HG03103 (cell line): ENCODE measurements at regions not wholly inside any gene's neighbourhood (a gene's known extent, or its start where the extent isn't known, plus 50 kb on each side); places are given as distances from the start of the nearest gene placed in this dataset.

Experiments used
- ATAC-seq: cut with Tn5 transposase; IDR thresholded peaks from one replicate; pipeline ENCODE4 v1.9.1; 2021; ENCODE audit warnings: low read depth; ENCODE audit not compliant: unreplicated experiment

DNA sequence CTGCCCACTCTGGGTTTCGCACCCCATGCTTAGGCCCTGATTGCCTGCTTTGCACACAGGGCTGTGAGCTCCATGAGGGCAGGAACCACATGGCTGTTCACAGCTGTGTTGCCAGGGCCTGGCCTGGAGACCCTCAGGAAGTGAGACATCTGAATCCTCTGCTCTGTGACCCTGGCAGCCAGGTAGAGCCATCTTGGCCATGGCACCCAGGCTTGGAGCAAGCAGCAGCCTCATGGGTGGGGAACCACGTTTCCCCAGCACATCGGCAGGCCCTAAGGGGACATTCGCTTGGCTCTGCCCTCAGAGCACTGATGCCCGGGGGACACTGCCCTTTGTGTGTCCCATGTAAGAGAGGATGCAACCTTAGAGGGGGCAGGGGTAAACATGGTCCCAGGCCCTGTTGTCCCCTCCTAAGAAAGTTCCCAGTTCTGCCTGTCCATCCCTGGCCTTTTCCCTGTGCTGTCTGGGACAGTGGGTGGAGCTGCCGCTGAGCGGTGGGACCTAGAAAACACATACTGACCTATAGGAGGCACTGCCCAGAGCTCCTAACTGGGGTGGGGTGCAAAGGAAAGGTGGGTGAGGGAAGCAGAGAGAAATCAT is 144.1 kb upstream of the IER5L start:
- no peak for ATAC-seq

DNA sequence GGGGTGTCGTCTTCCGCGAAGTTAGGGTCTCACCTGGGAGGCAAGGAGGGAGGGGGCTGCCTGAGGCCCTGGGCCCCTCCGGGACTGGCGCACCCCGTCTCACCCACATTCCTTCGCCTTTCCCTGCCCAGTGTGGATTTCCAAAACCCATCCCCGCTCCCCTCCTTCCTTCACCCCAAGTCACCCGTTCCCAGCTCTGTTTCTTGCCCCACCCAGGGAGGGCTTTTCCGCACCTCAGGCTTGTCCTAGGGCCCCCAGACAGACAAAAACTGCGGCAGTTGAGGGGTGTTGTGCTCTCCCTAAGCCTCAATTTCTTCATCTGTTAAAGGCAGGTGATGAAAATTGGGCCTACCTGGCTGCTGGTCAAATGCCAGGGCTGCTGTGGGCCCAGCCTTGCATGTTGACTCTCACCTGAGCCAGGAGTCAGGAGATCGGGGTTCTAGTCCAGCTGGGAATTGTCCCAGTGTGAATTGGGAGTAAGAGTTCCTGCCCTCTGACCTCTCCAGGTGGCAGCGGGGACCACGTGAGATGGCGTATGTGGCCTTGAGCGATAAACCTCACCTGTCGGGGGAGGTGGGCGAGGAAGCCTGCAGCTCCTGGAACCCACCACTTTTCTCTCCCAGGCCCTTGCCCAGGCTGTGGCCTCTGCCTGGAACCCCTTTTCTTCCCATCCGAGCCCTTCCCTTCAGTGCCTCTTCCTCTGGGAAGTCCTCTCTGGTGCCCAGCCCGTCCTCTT is 143.4 kb upstream of the IER5L start:
- no peak for ATAC-seq

DNA sequence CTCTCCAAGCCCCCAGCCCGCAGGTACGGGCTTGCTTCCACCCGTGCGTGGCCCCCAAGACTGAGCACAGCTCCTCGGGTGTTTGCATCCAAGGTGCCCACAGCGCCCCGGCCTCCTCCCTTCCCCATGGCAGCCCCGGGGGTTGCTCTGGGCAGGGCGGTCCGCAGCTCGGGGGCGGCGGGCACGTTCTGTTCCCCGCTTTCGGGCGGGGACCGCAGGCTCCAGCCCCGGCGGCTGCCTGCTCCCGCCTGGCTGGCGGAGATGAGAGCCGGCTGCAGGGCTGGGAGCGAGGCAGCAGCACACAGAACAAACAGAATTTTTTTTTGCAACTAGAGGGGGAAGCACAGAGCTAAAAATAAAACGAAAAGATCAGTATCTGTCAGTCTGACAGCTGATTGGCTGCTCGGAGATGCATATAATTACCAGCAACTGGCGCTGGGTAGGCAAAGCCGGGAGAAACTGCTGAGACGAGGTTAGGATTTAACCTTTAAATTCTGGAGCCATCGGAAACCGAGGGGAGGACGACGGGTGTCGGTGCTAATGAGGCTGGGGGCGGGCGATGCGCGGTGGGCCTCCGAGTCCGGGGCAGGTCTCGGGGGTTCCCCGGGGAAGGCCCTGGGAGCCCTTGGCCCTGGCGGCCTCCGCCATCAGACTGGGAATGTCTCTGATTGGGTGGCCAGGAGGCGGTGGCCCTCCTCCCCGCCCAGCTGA is 142.7 kb upstream of the IER5L start:
- ATAC-seq = no peak

DNA sequence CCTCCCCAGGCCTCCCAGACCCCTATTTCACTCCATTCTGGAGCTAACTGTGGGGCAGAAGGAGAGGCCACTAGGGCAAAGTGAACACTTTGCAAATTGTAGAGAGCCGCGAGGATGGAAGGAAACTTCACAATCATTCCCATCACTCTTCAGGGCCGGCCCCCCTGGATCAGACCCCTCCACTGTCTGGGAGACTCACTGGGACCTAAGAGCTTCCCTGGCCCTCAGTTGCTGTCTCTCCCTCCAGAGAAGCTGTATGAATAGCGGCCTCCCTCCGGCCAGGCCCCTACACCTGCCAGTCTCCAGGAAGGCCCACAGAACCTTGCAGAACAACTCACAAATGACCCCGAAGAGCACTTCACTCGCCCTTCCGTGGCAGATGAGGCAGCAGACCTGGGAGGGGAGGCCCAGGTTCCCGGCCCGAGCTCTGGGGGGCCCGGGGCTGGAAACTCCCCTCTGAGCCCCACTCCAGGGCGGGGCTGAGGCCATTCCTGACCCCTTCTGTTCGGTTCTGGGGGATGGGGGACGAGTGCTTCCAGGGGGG is 141.9 kb upstream of the IER5L start:
- no peak for ATAC-seq

DNA sequence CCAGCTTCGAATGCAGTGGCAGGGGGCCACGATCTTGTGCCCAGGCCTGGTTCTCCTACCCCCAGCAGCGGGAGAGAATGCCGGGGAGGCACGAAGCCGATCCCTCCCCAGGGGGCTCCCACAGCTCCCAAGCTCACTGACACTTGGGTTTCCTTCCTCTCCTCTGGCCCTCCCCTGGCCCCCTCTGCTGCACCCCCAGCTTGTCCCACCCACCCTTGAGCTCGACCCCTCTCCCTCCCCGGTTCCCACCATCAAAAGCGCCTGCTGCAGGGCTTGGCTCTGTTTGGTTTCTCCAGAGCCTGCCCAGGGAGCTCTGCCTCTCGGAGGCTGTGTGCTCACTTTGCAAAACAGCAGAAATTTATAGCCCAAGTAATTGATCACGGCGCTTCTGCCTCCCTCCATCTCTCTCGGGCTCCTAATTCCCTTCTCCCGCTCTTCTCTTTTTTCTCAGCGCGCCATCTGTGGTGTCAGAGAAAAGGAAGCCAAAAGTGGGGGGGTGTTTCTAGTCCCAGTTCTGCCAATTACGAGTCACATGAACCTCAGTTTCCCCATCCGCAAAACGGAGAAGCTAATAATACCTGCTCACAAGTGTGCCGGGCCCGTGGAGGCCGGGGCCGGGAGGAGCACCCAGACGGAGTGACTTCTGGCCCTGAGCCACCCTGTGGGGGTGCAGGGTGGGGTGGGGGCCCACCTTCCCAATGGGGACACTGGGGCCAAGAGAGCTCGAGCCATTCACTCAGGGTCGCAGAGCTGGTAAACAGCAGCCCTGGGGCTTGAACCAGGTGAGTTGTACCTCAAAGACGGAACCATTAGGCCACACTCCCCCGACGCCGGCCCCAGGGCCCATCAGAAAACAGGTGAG is 141.2 kb upstream of the IER5L start:
- ATAC-seq = no peak

DNA sequence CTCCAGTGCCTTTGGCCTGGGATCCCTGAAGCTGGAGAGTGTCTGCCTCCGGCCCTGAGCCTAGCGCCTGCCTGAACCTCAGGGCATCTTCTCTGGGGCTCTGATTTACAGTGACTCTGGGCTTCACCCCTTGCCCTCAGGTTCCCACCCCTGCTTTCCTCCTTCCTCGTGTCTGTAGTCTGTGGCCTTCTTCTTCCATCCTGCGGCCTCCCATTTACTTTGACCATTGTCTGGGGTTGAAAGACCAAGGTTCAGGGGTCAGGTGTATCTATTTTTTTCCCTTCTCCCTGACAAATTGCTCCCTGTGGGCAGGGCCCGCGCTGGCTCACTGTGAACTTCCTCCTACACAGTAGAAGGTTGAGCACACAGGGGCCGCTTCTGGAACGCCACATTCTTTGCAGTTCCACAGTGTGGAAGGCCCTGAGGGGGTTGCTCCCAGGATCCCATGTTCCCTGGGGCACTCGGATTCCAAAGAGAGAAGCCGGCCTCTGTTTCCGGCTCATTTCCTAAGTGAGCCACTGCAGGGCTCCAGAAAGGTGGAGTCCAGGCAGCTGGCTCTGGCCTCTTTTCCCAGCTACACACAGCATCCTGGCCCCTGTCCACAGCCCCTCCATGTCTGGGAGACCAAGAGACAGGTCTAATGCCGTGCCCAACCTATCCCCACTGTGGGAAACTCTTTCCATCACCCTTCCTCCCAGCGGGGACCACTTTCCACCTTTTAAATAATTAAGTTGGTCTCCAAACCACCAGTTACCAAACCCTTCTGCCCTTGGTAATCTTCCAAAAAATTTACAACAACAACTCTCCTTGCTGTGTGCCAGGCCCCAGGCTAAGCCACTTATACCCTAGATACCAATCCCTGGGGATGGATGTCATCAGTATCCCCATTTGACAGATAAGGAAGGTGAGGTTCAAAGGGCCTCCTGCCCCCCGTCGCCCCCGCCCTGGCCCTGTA is 140.3 kb upstream of the IER5L start:
- no peak for ATAC-seq

DNA sequence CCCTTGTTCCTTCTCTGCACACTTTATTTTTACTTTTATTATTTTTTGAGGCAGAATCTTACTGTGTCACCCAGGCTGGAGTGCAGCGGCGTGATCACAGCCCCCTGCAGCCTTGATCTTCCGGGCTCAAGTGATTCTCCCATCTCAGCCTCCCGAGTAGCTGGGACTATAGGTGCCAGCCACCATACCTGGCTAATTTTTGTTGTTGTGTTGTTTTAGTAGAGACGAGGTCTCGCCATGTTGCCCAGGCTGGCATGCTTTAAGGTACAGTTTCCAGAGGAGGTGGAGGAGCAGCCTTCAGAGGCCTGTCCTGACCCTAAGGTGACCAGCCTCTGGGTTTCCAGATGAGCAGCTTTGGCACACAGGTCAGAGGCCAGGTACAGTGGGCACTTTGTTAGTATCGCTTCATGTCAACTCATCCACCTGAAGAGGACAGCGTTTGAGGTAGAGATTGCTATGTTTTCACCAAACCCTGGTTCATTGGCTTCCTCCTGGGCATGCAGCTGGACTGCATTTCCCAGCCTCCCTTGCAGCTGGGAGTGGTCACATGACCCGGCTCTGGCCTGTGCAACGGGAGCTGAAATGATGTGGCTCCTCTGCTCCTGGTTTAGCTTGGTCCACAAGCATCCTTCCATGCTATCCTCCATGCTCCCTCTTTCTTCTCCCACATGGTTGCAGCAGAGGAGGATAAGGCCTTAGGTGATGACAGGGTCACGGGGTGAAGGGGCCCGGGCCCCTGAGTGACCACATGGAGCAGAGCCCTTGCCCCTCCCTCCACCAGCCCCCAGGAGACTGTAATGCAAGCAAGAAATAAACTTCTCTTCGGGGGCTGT is 139.3 kb upstream of the IER5L start:
- ATAC-seq = no peak

DNA sequence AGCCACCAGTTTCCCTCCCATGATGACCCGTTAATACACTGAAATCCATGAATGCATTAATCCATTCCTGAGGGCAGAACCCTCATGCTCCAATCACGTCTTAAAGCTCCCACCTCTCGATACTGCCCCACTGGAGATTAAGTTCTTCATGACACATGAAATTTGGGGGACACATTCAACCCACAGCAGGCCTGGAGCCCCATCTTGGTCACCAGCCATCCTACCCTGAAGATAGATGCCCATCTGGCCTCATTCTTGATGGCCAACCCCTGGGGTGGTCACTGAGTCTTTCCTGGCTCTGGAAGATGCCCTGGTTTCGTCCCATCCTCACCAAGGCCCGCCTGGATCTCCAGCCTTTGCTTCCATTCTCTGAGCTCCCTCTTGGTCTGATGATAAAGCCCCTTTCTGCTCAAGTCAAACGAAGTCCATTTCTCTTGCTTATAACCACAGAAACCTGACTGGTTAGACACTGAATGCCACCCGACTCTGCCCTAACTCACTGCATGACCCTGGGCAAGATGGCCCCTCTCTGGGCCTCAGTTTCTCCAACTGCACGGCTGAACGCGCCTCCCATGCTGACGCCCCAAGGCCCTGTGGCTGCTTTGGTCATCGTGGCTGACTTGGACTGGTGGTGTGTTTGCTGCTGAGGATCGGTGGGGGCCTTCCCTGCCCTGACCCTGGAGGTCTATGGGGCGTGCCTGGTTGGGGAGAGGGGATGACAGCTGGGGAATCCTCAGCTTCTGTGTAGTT is 138.4 kb upstream of the IER5L start:
- ATAC-seq = no peak

DNA sequence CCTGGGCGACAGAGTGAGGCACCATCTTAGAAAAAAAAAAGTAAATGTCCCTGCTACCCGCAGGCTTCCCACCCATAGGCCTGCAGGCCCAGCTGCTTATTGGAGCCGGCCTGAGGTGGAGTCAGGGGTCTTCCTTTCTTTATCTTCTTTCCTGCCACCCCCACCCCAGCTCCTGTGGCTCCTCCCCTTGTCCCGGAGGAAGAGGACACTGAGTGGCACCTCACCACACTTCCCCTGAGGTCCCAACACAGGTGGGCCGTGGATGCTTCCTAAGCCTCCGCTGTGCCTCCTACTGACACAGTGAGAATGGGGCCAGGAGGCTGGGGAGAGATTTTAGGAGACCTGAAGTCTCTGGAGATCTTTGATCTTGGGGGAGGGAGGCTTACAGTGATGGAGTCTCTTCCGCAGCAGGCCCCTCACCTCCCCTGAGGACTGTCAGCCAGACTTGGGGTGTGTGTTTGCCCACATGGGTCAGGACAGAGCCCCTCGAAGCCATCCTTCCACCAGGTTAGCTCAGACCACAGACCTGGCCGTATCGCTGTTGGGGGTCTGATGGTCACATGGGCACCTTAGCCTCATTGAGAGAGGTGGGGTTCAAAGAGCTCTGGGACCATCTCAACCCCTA is 135.4 kb upstream of the IER5L start:
- ATAC-seq = no peak

DNA sequence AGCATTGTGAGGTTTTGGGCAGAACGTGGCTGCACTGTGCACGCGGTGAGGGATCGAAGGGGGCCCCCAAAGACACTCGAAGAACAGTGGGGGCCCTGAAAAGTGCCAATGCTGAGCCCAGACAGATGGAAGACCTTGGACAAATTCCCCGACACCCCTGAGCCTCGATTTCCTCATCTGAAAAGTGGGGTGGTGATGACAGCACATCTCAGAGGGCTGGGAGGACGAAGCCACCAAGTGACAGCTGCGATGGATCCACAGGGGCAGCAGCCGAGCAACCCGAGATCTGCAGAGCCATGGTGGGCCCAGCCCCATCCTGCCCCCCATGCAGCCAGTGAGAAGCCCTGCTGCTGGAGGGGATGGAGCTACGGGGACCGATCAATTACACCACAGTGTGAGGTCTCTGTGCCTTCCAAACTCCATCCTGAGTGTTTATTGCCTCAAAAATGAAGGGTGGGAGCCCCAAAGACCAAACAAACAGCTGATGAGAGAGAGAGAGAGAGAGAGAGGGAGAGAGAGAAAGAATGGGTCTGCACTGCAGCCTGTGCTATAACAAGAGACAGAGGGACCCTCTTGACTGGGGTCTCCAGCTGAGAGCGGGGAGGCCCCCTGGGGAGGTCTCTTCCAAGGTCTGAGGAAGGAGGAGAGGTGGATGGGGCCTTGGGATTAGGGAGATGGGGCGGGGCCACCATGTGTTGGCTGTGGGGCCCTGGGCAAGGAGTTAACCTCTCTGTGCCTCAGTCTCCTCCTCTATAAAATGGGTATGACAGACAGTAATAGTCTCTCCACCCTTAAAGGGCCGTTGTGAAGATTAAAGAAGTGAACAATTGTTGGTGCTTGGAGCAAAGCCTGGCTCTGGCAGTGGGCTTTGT is 134.4 kb upstream of the IER5L start:
- ATAC-seq = no peak

DNA sequence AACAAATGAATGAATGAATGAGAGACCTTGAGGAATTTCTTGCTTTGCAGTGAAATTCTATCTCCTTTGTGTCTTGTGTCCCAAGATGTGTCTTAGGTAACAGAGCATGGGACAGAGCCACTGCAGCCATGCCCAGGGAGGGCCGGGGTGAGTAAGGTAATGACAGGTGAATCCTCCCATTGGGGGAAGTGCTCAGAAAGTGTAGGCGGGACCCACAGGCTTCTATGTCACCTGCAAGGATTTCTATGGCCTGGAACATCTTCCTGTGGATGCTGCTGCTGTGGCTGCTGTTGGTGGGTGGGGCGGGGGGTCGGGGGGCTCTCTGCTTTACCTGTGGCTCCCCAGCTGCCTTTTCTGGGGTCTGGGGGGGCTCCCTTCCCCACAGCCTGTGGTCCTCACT is 133.6 kb upstream of the IER5L start:
- no peak for ATAC-seq

DNA sequence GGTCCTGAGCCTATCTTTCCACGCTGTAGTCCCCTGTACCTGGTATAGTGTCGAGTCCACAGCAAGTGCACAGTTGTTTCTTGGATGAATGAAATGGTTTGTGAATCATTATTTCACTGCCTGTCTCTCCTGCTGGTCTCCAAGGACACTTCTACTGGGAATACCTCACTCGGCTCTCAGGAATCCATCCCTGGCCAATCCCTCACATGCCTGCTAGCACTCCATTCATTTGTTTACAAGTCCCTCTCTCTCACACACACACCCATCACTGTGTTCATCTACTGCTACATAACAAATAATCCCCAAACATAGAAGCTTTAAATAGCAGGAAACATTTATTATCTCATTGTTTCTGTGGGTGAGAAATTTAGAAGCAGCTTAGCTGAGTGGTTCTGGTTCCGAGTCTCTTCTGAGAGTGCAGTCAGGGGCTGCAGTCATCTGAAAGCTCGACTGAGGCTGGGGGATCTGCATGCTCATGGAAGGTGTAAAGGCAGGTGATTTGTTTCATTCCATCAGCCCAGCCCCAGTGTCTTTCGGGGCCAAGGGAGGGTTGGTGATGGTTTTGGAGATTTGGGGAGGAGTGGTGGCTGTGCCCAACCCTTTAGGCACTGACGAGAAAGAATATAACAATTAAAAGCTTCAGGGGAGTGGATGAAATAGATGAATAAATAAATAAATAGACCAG is 132.7 kb upstream of the IER5L start:
- no peak for ATAC-seq

DNA sequence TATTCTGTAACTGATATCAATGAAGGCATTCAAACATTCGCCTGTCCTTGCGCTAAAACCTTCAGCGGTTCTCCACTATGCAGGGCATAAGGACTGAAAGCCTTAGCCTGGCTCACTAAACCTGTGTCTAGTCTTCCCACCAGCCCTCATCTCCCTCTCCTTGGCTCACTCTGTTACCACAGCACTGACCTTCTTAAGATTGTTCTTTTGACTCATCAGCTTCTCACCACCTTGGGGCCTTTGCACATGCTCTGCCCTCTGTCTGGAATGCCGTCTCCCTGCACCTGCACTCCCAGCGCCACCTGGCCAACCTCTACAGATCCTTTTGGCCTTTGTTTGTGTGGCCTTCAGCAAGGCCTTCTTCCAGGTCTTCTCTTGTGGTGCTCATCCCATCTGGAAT is 131.8 kb upstream of the IER5L start:
- no peak for ATAC-seq

DNA sequence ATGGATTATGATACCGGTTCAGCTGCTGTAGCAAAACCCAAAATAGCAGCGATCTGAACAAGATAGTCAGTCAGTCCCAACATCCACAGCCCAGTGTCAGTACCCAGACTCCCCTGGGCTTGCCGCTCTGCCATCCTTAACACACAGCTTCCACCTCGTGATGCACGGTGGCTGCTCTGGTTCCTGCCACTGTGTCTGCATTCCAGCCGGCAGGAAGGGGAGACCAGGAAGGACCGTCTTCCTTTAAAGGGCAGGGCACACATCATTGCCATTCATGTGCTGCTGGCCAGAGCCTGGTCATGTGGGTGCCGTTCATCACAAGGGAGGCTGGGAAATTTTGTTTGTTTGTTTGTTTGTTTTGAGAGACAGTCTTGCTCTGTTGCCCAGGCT is 131.0 kb upstream of the IER5L start:
- no peak for ATAC-seq

DNA sequence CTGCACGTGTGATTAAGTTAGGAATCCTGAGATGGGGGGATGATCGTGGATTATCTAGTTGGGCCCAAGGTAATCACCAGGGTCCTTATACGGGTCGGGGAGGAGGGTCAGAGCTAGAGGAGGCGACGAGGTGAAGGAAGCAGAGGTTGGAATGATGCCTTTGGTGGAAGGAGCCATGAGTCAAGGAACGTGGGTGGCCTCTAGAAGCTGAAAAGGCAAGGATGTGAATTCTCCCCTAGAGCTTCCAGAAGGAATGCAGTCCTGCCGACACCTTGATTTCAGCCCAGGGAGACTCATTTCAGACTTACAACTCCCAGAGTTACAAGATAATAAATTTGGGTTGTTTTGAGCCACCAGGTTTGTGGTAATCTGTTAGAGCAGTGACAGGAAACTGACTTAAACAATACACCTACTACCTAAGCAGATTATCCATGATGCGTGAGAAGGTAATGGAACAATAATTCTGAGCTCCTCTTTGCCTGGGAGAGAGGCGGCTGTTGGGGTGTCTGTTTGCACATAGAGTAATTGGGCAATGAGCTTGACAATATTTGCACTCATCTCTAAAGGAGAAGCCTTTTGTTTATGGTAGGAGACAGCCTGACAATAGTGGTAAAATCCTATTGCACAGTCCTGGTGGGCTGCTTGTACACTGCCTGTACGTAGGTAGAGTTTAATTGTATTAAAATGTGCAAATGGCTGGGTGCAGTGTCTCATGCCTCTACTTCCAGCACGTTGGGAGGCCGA is 129.3 kb upstream of the IER5L start:
- no peak for ATAC-seq
